KOPT-K1 (cell line): ENCODE measurements at regions not wholly inside any gene's neighbourhood (a gene's known extent, or its start where the extent isn't known, plus 50 kb on each side); places are given as distances from the start of the nearest gene placed in this dataset.
"Not testable (repeated sequence)": the region's sequence is repeated elsewhere in the genome, so short reads cannot be mapped to it uniquely, and the experiment has no call there.

ENCODE experiments used
- H3K27ac ChIP-seq: fragments of 200-600 bp; sonication (generic); 2 replicates; pipeline ENCODE4 v1.5.1; 2016; ENCODE audit warnings: antibody characterized with exemption, mild to moderate bottlenecking, low read depth, low read length; ENCODE audit not compliant: poor library complexity, severe bottlenecking
- H3K36me3 ChIP-seq: fragments of 200-600 bp; sonication (generic); 2 replicates; pipeline ENCODE4 v1.5.1; 2017; ENCODE audit warnings: antibody characterized with exemption, mild to moderate bottlenecking, low read length, moderate library complexity; ENCODE audit not compliant: insufficient read depth
- H3K9me3 ChIP-seq: fragments of 200-600 bp; sonication (generic); 2 replicates; pipeline ENCODE4 v1.5.1; 2017; ENCODE audit warnings: antibody characterized with exemption, low read length, mild to moderate bottlenecking; ENCODE audit not compliant: insufficient read depth, poor library complexity, severe bottlenecking

DNA sequence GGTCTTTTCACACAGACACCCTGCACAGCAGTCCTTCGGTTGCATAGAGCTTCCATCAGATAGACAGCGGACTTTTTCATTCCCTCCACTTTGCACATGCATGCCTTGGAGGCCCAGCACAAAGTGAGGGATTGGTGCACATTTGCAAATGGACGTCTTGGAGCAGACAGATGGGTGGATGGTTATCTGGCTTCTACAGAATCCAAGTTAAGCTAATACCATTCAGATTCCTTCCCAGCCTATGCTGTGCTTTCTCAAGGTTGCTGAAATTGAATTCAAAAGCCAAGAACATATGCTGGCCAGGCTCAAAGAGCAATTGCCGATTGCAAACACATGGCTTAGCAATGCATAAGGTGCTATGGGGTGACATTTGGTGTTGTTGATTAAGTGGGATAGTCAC is 186.4 kb downstream of the VAPA start:
- Histone ChIP-seq H3K27ac (no peak overlapping the region), H3K36me3 (no peaks in the 10 kb centered on the region), H3K9me3 (peaks cover 8% of the 10 kb centered on the region)

DNA sequence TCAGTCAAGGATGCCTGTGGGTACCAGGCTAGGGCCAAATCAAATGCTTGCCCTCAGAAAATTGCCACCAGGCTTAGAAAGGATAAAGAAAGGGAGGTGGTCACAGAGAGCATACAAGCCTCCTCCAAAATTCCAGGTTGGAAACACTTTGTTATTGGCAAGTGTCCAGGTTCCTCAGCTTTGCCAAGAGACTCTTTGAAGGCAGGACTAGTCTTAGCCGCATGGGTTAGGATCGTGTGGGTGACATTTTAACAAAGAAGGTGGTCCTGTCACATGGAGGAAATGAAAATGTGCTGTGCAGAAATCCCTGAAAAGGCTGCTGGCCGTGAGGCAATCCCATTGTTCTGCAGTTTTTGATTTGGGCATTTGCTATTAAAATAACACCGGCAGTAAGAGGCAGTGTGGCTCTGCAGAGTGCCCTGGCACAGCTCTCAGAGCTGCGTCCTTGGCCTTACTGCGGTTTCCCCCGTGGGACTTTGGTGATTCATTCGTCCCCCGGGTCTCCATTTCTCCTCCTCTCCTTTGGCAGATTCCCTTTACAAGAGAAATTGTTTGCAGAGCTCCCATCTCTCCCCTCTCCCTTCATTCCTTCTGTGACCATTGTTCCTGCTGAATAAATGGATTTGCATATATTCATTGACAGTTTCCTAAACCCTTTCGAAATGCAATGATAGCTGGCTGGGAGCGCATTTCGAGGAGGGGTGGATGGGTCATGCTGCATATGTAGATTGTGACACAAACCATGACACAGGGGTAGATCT is 187.3 kb downstream of the VAPA start:
- H3K27ac ChIP-seq = no peak overlapping the region
- no peaks in the 10 kb centered on the region for H3K36me3 ChIP-seq
- H3K9me3 ChIP-seq = peaks cover 17% of the 10 kb centered on the region

DNA sequence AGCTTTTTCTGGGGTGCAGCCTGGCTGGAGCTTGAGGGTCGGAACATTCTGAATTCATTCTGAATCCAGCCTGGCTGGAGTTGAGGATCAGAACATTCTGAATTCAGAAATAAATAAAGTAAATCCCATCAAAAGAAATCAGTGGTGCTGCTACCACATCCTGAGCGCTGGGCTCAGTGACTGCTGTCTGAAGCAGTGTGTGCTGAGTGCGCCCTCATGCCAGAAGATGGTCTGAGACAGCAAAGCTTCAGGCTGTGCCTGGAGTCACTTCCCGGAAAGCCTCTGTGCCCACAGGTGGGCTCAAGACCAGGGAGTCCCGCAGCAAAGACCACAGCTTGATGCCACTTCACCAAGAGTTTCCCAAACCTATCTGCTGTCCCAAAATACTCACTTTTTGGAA is 187.9 kb downstream of the VAPA start:
- Histone ChIP-seq H3K27ac (no peak overlapping the region), H3K9me3 (peaks cover 18% of the 10 kb centered on the region), H3K36me3 (no peaks in the 10 kb centered on the region)

DNA sequence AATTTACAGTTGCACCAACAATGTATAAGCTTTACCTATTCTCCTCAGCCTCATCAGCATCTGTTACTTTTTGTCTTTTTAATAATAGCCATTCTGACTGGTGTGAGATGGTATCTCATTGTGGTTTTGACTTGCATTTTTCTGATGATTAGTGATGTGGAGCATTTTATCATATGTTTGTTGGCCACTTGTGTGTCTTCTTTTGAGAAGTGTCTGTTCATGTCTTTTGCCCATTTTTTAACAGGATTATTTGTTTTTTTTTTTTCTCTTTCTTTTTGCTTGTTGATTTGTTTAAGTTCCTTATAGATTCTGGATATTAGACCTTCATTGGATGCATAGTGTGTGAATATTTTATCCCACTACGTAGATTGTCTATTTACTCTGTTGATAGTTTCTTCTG is 191.3 kb downstream of the VAPA start:
- peaks cover 18% of the 10 kb centered on the region for H3K9me3 ChIP-seq
- H3K27ac ChIP-seq, H3K36me3 ChIP-seq: not testable (repeated sequence)

DNA sequence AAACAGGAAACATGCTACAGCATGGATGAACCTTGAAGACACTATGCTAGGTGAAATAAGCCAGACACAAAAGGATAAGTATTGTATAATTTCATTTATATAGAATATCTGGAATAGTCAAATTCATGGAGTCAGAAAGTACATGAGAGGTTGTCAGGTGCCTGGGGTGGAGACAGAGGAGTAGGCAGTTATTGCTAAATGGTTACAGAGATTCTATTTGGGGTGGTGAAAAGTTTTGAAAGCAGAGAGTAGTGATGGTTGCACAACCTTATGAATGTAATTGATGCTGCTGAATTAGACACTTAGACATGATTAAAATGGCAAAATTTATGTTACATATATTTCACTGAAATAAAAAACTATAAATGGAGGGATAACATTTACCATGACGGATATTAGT is 197.4 kb downstream of the VAPA start:
- Histone ChIP-seq H3K9me3 (peaks cover under 1% of the 10 kb centered on the region), H3K27ac (no peak overlapping the region), H3K36me3 (no peaks in the 10 kb centered on the region)

DNA sequence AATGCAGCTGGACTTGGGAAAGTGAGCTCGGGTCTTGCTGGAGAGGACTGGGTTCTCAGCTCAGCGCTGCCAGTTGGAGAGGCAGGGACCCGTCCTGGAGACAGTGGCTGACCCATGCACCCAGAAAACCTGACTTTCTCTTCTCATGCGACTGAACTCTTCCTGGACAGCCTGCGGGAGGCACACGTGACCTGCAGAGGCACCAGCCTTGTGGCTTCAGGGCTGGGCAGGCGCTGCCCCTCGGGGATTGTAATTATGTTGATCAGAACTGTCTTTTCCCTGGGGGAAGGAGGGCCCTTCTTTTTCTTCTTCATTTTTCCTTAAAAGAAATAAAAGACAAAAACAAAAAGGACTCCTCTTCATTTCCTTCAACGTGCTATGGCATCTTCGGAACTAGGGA is 198.1 kb downstream of the VAPA start:
- no peaks in the 10 kb centered on the region for H3K36me3 ChIP-seq

DNA sequence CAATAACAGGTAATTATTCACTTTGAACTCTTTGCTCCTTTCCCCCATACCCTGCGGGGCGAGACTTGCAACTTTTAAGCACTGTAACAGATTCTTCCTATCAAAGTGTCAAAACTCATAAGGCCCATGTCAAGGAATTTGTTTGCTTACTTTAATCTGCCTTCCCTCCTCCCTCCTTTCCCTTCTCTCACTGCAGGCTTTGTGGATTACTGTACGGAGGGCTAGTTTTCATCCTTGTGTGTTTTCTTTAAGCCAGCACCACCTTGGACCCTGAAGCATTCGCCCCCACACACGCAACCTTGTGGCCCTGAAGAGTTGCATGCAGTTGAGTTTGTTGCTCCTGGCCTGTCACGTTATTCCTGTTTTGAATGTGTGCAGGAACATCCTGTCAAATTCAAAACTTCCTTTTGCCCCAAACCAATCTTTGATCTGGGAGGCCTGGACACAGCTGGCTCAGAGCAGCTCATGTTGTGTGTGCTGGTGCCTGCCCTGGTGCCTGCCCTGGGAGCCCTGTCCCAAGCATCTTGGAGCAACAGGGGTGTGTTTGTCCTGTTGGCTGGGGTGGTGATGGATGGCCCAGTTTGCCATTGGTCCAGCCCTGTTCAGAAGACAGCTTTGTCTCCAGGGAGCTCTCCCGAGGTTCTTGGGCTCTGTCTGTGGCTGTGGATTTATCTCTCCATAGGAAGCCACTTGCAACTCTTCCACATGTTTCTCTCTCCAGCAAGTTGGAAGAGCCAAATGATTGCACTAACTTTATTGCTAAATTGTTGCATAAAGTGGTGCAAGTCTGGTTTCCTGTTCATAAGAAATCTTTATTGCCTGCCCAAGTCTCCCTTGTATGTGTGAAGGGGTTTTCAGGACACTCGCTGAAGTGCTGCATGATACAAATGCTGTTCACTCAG is 199.6 kb downstream of the VAPA start:
- Histone ChIP-seq H3K27ac (no peak overlapping the region), H3K9me3 (no peaks in the 10 kb centered on the region), H3K36me3 (no peaks in the 10 kb centered on the region)

More for the DNA sequence above, 198.1 kb downstream of the VAPA start:
- Histone ChIP-seq H3K27ac (no peak overlapping the region), H3K9me3 (no peaks in the 10 kb centered on the region)

DNA sequence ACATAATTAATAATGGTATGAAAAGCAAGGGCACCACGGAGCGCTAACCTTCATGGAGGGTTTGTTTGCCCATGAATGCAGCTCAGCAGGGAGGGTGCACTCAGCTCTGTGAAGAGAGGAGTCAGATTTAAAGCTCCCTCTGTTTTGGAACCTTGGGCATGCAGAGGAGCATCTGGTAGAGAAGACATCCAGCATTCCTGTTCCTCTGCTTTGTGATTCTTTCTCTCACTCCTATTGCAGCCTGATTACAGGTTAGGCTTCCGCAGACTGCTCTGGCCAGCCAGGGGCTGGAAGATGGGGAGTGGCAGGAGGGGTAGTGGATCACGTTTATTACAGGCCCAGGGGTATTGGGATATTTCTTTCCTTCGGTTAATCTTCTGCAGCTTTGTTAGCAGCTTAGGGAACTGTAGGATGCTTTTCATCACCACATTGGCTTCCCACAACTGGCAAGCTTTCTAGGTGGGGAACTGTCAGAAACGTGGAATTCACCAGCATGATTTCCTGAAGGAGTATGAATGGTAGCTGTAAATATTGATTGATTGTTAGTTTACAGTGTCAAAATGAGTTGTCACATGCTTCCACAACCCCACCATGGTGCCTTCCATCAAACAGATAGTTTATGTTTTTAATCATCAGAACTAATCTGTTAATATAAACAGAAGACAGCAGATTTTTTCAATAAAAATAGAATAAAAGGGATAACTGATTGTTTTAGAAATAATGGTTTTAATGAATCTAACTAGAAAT is 201.1 kb downstream of the VAPA start:
- Histone ChIP-seq H3K36me3 (no peaks in the 10 kb centered on the region), H3K27ac (no peak overlapping the region), H3K9me3 (peaks cover 7% of the 10 kb centered on the region)

DNA sequence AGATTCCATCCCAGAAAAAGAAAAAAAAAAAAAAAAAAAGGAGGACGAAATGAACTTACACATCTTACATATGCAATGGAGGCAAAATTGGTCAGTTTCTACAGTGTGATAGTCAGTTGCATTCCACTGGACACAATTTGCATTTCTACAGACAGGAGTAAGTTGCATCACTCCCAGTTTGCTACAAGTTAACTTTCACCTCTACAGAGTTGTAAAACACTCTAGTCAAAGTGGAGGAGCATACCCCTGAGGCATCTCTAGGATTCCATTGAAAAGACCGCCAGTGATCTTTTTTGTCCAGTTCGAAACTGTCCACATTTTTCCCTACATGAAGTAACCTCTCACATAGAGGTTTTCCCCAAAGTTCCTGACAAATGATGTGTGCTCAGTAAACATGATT is 202.8 kb downstream of the VAPA start:
- peaks cover 7% of the 10 kb centered on the region for H3K9me3 ChIP-seq
- H3K27ac ChIP-seq = no peak overlapping the region
- H3K36me3 ChIP-seq = no peaks in the 10 kb centered on the region

DNA sequence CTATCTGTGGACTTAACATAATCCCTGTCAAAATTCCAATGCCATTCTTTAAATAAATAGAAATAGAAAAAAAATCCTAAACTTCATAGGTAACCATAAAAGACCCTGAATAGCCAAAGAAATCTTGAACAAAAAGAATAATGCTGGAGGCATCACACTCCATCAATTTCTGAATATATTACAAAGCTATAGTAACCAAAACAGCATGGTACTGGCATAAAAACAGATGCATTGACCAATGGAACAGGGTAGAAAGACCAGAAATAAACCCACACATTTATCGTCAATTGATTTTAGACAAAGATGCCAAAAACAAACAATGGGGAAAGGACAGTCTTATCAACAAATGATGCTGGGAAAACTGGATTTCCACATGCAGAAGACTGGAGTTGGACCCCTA is 205.7 kb downstream of the VAPA start:
- no peak overlapping the region for H3K27ac ChIP-seq

DNA sequence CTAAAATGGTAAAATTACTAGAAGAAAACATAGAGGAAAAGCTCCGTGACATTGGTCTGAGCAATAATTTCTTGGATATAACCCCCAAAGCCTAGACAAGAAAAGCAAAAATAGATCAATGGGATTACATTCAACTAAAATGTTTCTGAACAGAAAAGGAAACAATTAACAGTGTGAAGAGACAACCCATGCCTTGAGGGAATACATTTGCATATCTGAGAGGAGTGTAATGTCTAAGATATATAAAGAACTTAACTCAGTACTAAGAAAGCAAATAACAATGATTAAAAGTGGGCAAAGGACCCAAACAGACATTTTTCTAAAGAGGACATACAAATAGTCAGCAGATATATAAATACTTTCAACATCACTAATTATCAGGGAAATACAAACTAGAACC is 206.2 kb downstream of the VAPA start:
- Histone ChIP-seq H3K9me3 (peaks cover 7% of the 10 kb centered on the region), H3K36me3 (no peaks in the 10 kb centered on the region), H3K27ac (no peak overlapping the region)

More for the DNA sequence above, 205.7 kb downstream of the VAPA start:
- peaks cover 7% of the 10 kb centered on the region for H3K9me3 ChIP-seq
- no peaks in the 10 kb centered on the region for H3K36me3 ChIP-seq

DNA sequence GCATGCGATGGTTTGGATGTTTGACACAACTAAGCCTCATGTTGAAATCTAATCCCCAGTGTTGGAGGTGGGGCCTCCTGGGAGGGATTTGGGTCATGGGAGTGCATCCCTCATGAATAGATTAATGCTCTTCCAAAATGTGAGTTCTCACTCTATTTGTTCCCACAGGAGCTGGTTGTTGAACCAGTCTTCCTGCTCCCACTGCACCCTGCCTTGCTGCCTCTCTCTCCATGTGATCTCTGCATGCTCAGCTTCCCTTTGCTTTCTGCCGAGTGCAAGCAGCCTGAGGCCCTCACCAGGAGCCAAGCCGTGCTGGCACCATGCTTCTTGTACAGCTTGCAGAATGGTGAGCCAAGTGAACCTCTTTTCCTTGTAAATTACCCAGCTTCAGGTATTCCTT is 206.8 kb downstream of the VAPA start:
- Histone ChIP-seq H3K9me3 (peaks cover 7% of the 10 kb centered on the region), H3K36me3 (no peaks in the 10 kb centered on the region), H3K27ac (no peak overlapping the region)

DNA sequence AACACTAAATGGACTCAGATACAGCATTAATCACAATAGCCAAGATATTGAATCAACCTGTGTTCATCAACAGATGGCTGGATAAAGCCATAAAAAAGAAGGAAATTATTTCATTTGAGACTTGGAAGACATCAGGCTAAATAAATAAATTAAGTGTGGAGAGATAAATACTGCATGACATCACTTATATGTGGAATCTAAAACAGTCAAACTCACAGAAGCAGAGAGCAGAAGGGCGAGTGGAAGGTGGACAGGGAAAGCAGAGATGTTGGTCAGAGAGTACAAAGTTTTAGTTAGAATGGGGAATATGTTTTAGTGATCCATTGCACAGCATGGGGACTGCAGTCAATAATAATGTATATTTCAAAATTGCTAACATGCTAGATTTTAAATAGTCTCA is 207.2 kb downstream of the VAPA start:
- no peaks in the 10 kb centered on the region for H3K36me3 ChIP-seq
- H3K9me3 ChIP-seq = peaks cover 7% of the 10 kb centered on the region
- H3K27ac ChIP-seq = no peak overlapping the region

DNA sequence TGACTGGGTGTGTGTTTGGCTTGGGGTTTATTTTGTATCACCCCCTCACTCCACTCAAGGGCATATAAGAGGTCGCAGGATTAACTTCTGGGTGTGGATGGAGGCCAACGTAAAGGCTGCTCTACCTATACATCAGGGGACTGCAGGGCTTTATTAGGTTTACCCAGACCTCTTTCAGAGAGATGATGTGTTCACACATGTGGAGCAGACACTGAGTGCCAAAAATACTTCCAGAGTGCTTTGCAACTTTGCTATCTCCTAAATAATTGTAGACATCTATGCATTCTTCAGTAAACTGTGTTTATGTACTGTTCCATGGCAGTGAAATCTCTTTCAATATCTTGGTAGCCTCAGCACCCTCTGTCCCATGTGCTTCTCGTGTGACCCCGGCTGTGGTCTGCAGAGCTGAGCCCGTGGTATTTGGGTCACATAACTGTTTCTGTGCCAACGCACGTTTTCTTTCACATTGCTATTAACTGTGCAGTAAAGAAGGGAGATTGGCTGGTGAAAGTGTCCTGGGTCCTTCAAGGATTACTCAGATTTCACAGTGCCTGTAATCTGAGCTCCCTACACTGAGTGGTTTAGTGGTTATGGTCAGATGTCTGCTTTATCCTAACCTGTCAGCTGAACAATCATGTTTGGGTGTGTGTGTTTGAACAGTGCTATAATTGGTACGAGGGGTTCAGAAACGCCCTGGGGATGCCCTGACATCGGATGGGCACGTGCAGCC is 208.1 kb downstream of the VAPA start:
- Histone ChIP-seq H3K27ac (no peak overlapping the region), H3K36me3 (no peaks in the 10 kb centered on the region)

More for the DNA sequence above, 208.1 kb downstream of the VAPA start:
- peaks cover 7% of the 10 kb centered on the region for H3K9me3 ChIP-seq
